ENCODE measurements at regions not wholly inside any gene's neighbourhood (a gene's known extent, or its start where the extent isn't known, plus 50 kb on each side); places are given as distances from the start of the nearest gene placed in this dataset.

- Histone ChIP-seq H3K9me2 (replicated peaks; ENCODE audit: low read length) (no peaks in the 10 kb centered on the region), H3K9me3 (ENCODE audit: low read length) (no peaks in the 10 kb centered on the region), H3K4me2 (ENCODE audit: low read length) (no peak overlapping the region), H2AFZ (ENCODE audit: low read length) (no peak overlapping the region), H3K4me1 (ENCODE audit: insufficient read depth, low read length) (no peaks in the 10 kb centered on the region), H3K79me2 (ENCODE audit: low read length) (no peaks in the 10 kb centered on the region), H4K20me1 (ENCODE audit: low read length) (no peaks in the 10 kb centered on the region), H3K4me3 (ENCODE audit: low read length) (no peak overlapping the region), H3K27me3 (ENCODE audit: low read length) (peaks cover 6% of the 10 kb centered on the region; the same call in 1 of the 2 replicates), H3K27ac (ENCODE audit: low read length) (no peak overlapping the region), H3K36me3 (ENCODE audit: low read depth, low read length) (no peaks in the 10 kb centered on the region), H3F3A (ENCODE audit: low read length, unreplicated experiment) (no peaks in the 10 kb centered on the region), H3K9ac (ENCODE audit: low read length) (no peak overlapping the region)
- BruUV-seq (replicated peaks) = no TSS peak
- CTCF ChIA-PET = no interaction called here
- POLR2A ChIA-PET (ENCODE audit: unreplicated experiment) = no interaction called here
- TF ChIP-seq CTCF (conservative IDR thresholded peaks at IDR 0.05; ENCODE audit: low read depth, low read length) (no peak), EZH2 (IDR thresholded peaks at IDR 0.05; ENCODE audit: low read length, unreplicated experiment) (no peak), EZH2phosphoT487 (IDR thresholded peaks at IDR 0.05; ENCODE audit: borderline replicate concordance, low read length) (no peak)
- ATAC-seq (no peak), DNase-seq (peak; percentile 2)
- intact Hi-C loops (cut with micrococcal nuclease) = no loop called here
Measured at GRCh38 chr16:55949518-55949917, 74.3 kb upstream of the CES5A start.

GRCh38 chr16:55948230-55948629, 73.1 kb upstream of the CES5A start:
- TF ChIP-seq EZH2phosphoT487 (IDR thresholded peaks at IDR 0.05; ENCODE audit: borderline replicate concordance, low read length) (no peak), CTCF (conservative IDR thresholded peaks at IDR 0.05; ENCODE audit: low read depth, low read length) (no peak), EZH2 (IDR thresholded peaks at IDR 0.05; ENCODE audit: low read length, unreplicated experiment) (no peak)
- POLR2A ChIA-PET (ENCODE audit: unreplicated experiment) = no interaction called here
- no peak for DNase-seq
- Histone ChIP-seq H3K4me3 (ENCODE audit: low read length) (no peak overlapping the region), H3F3A (ENCODE audit: low read length, unreplicated experiment) (no peaks in the 10 kb centered on the region), H3K27me3 (ENCODE audit: low read length) (0 out of 2 replicates have a peak, but pooled peaks cover under 1% of the 10 kb centered on the region), H4K20me1 (ENCODE audit: low read length) (no peaks in the 10 kb centered on the region), H3K79me2 (ENCODE audit: low read length) (no peaks in the 10 kb centered on the region), H3K36me3 (ENCODE audit: low read depth, low read length) (no peaks in the 10 kb centered on the region), H3K4me1 (ENCODE audit: insufficient read depth, low read length) (no peaks in the 10 kb centered on the region), H3K9me3 (ENCODE audit: low read length) (no peaks in the 10 kb centered on the region), H3K9me2 (replicated peaks; ENCODE audit: low read length) (no peaks in the 10 kb centered on the region), H2AFZ (ENCODE audit: low read length) (no peak overlapping the region), H3K9ac (ENCODE audit: low read length) (no peak overlapping the region), H3K4me2 (ENCODE audit: low read length) (no peak overlapping the region), H3K27ac (ENCODE audit: low read length) (no peak overlapping the region)
- no peak for ATAC-seq
- BruUV-seq (replicated peaks) = no TSS peak
- intact Hi-C loops (cut with micrococcal nuclease) = no loop called here
- CTCF ChIA-PET = no interaction called here

- H4K20me1 ChIP-seq (ENCODE audit: low read length) = no peaks in the 10 kb centered on the region
- TF ChIP-seq EZH2 (IDR thresholded peaks at IDR 0.05; ENCODE audit: low read length, unreplicated experiment) = no peak
- no peak for TF ChIP-seq CTCF (conservative IDR thresholded peaks at IDR 0.05; ENCODE audit: low read depth, low read length)
- no peak for TF ChIP-seq EZH2phosphoT487 (IDR thresholded peaks at IDR 0.05; ENCODE audit: borderline replicate concordance, low read length)
- H3K9me3 ChIP-seq (ENCODE audit: low read length) = no peaks in the 10 kb centered on the region
- H3K4me3 ChIP-seq (ENCODE audit: low read length) = no peak overlapping the region
- intact Hi-C loops (cut with micrococcal nuclease) = no loop called here
- H3K9me2 ChIP-seq (replicated peaks; ENCODE audit: low read length) = no peaks in the 10 kb centered on the region
- H3K4me2 ChIP-seq (ENCODE audit: low read length) = no peak overlapping the region
- H3K27ac ChIP-seq (ENCODE audit: low read length) = no peak overlapping the region
- H3K79me2 ChIP-seq (ENCODE audit: low read length) = no peaks in the 10 kb centered on the region
- peaks cover 9% of the 10 kb centered on the region; the same call in 1 of the 2 replicates for H3K27me3 ChIP-seq (ENCODE audit: low read length)
- no peak overlapping the region for H3K9ac ChIP-seq (ENCODE audit: low read length)
- DNase-seq = no peak
- ATAC-seq = no peak
- no peaks in the 10 kb centered on the region for H3F3A ChIP-seq (ENCODE audit: low read length, unreplicated experiment)
- H3K4me1 ChIP-seq (ENCODE audit: insufficient read depth, low read length) = no peaks in the 10 kb centered on the region
- POLR2A ChIA-PET (ENCODE audit: unreplicated experiment) = no interaction called here
- no TSS peak for BruUV-seq (replicated peaks)
- H2AFZ ChIP-seq (ENCODE audit: low read length) = no peak overlapping the region
- CTCF ChIA-PET = no interaction called here
- H3K36me3 ChIP-seq (ENCODE audit: low read depth, low read length) = no peaks in the 10 kb centered on the region
Measured at GRCh38 chr16:55947366-55947765, 72.2 kb upstream of the CES5A start.

Data from PC-3 (cell line).